GM18870 (cell line): ENCODE measurements at regions not wholly inside any gene's neighbourhood (a gene's known extent, or its start where the extent isn't known, plus 50 kb on each side); places are given as distances from the start of the nearest gene placed in this dataset.
"Not testable (repeated sequence)": the region's sequence is repeated elsewhere in the genome, so short reads cannot be mapped to it uniquely, and the experiment has no call there.

Experiments used
- ATAC-seq: cut with Tn5 transposase; IDR thresholded peaks from one replicate; pipeline ENCODE4 v1.9.1; 2021; ENCODE audit warnings: moderate library complexity; ENCODE audit not compliant: unreplicated experiment

DNA sequence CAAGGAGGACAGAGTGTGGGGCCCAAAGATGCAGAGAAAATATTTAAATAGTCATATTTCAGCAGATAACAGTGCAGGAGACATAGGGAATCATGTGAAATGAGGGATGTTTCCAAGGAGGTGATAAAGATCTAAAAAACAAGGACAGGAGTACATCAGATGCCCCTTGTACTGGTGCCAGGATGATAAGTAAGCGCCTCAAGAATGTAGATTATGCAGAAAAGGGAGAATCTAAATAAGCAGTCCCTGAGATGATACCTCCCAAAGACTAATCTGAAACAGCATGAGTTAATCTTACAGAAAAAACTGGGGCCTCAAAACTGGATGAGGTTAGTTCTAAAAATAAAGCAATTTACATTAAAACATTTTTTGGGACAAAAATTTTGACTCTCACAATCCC is 136.1 kb upstream of the WDFY3 start:
- ATAC-seq = no peak

DNA sequence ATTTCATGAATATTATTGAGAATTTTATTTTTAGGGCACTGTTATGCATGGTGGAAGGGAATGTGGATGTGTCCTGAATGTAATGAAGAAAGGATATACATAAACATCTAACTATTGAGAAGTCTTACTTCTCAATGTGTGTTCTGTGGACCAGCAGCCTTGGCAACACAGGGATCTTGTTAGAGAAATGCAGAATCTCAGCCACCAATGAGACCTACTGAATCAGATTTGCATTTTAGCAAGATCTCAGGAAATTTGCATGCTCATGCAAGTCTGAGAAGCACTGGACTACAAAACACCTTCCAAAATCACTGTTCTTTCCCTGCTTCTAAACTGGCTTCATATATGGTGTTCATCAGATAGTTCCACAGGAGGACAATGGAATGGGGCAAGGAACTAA is 139.7 kb upstream of the WDFY3 start:
- no peak for ATAC-seq

DNA sequence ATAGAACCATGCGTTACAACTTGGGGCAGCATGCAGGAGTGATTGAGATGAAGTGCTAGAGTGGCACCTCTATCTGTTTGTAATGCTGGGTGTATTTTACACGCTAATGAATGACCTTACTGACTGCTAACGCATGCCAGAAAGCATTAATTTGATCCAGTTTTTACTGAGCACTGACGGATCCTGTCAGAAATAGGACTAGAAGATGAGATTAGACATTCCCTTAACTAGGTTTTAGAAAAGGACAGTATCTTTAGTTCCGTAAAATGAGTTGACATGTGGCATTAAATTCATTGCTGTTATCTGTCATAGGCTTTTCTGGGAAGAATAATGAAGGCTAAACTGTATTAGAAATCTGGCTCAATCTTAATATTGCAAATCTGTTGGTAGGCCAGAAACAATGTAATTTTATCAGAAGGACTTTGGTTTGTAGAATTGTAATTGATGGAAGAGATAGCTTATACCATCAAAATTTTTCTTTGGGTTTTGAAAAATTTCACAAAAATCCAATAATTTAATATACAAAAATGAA is 140.4 kb upstream of the WDFY3 start:
- no peak for ATAC-seq

DNA sequence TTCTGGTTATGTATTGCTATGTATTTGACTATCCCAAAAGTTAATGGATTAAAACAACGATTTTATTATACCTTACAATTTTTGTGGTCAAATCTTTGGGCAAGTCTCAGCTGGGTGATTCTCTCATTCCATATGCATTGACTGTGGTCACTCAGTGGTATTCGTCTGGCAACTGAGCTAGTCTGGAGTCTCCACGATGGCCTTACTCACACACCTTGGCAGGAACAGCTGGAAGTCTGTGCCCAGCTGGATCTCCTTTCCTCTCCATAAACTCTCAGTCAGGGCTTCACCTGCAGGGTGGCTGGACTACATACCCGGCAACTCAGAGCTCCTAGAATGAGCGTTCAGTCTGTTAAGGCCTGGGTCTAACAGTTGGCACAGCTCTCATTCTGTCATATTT is 141.1 kb upstream of the WDFY3 start:
- ATAC-seq = no peak

DNA sequence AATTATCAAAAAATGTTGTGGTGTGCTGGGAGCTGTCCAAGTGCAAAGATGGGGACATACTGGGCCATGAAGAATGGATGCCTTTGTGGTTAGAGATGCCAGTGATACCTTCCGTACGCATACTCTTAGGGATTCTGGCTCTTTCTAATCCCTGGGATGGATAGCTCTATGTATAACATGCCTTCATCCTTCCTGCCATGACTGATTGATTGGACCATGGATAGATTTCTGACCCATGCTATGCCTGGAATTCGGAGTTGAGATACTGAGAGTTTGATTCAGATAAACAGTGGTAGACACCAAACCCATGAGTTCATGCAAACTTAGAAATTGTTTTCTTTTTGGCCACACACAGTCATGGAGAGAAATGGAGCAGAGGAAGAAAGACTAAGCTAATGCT is 147.2 kb upstream of the WDFY3 start:
- no peak for ATAC-seq

DNA sequence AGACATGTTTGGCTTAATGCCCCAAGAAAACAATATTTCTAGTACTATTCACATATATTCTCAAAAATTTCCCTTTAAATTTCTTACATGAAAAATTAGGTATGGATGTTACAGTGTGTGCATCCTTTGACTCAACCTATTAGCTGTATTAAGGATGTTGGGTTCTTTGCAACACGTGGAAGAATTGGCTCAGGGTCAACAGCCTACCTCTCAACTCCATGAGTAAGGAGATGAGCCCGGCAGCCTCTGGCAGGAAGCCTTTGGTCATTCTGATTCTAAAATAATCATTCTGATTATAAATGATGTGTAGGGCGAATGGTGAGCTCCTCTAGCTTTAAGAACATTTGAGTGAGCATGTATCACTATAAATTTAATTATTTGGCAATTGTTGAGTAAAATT is 148.0 kb upstream of the WDFY3 start:
- no peak for ATAC-seq

DNA sequence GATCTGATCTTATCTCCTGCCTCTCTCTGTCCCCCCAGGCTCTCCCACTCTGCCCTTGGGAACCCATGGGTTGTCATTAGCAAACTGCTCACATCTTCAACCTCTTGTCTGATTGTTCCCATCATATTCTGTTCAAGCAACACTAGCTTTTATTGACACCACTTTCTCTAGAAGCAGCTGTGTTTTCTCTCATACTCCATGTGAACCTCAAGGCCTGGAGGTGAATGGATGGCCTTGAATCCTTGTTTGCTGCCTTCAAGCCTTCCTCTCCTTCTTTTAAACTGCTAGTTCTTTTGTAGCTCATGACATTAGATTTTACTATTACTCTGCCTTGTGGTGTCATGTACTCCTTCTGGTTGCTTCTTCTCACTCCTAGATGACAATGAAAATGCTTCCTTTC is 149.5 kb upstream of the WDFY3 start:
- ATAC-seq = no peak

DNA sequence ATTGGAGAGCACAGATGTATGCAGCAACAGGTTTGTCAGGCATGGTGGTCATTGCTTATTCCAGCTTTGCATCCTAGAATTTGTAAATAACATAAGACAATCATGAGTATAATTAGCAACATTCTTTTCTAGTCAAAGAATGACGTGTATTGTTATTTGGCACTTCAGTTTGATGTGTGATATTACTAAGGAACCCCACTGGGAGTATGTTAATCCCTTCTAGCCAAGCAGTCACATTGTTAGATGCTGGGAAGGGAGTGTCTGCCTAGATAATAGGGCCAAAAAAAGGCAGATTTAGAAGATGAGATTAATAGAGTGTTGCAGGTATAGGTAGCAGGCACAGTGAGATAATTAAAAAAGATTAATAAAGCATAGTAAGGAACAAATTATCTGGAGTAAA is 159.2 kb upstream of the WDFY3 start:
- ATAC-seq = no peak

DNA sequence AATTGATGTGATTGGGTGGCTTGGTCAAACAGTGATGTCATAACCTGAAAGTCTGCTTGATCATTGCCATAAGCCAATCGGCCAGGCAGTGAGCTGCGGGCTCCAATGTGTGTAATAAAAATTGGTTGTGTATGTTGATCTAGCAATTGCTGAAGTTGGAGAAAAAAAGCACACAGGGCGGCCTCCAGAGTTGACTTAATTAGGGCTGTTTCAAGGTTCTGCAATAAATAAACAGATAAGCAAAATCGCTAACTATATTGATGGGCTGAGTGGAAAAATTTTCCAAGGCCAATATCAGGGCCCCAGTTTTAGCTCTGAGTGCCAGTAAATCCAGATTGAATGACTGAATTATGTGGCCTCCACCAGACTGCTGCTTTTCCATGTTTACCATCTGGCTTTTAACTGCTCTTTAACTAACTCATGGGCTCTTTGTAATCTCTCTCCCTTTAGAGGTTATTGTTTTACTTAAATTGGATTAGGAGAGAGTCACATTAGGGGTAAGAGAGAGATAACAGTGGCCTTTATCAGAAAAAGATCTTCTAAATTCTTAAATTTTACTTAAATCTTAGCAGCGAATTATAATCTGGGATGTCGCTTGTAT is 160.6 kb upstream of the WDFY3 start:
- ATAC-seq = no peak

DNA sequence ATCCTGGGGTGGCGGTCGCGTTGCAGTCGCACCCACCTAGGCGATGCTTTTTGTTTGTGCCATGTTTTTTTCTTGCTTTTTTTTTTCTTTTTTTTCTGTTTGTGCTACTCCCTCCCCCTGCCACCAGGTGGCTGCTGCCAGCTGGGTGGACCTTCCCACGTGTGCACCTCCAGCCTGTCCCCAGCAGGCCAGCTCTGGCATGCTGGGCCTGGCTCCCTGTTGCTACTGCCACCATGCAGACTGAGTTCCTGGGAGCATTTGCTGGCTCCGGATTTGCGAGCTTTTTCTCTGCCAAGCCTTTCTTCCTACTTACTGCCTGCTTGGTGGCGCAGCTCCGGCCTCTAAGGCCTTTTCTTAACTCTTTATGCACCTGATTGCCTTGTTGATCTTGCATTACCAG is 161.2 kb upstream of the WDFY3 start:
- ATAC-seq = peak; percentile 77

DNA sequence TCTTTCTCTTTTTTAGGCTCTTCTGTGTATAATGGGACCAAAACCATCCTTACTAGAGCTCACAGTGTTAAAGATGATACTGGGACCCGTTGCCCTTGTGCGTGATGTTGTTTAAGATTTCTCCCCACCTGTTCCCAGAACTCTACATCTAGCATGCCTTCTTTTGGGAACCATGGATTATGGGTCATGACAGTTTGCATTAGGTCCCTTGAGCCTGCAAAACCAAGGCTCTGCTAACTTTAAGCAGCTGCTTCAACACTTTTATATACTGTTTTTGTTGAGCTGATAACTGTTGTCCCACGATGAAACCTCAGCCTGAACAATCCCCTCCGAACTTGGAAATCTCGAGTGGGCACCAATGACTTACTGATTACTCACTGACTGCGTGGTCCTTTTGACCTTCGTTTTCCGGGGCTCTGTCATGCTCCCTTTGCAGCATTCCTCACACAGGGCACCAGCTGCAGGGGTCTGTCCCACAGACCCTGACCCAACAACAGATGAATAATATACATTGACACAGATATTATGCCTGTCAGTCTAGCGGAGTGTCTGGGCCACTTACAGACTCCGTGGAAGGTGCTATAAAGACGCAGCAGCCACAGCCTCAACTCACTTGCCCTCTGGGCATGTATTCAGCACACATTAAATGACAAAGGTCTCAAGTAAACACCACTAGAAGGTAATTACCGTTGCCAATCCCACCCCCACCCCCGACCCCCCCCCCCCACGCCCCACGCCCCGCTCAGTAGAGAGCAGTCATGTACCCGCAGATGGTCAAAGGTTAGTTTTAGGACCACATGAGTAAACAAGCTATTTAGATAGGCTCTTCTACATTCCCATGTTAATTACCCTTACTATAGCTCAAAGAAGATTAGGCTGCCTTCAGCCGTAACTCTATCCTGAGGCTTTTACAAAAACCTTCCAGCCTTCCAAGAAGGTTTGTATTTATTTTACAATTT is 162.0 kb upstream of the WDFY3 start:
- ATAC-seq = no peak

DNA sequence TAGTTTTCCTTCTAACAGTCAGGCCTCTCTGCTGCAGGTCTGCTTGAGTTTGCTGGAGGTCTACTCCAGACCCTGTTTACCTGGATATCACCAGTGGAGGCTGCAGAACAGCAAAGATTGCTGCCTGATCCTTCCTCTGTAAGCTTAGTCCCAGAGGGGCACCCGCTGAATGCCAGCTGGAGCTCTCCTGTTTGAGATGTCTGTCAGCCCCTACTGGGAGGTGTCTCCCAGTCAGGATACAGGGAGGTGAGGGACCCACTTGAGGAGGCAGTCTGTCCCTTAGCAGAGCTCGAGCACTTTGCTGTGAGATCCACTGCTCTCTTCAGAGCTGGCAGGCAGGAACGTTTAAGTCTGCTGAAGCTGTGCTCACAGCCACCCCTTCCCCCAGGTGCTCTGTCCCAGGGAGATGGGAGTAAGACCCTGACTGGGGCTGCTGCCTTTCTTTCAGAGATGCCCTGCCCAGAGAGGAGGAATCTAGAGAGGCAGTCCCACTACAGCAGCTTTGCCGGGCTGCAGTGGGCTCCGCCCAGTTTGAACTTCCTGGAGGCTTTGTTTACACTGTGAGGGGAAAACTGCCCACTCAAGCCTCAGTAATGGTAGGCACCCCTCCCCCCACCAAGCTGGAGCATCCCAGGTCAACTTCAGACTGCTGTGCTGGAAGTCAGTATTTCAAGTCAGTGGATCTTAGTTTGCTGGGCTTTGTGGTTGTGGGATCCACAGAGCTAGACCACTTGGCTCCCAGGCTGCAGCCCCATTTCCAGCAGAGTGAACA is 163.1 kb upstream of the WDFY3 start:
- ATAC-seq = not testable (repeated sequence)

DNA sequence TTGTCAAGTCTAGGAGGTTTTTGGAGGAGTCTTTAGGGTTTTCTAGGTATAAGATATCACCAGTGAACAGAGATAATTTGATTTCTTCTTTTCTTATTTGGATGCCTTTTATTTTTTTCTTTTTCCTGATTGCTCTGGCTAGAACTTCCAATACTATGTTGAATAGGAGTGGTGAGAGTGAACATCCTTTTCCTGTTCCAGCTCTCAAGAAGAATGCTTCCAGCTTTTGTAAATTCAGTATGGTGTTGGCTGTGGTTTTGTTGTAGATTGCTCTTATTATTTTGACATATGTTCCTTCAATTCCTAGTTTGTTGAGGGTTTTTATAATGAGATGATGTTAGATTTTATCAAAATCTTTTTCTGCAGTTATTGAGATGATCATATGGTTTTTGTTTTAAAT is 165.6 kb upstream of the WDFY3 start:
- ATAC-seq = no peak

DNA sequence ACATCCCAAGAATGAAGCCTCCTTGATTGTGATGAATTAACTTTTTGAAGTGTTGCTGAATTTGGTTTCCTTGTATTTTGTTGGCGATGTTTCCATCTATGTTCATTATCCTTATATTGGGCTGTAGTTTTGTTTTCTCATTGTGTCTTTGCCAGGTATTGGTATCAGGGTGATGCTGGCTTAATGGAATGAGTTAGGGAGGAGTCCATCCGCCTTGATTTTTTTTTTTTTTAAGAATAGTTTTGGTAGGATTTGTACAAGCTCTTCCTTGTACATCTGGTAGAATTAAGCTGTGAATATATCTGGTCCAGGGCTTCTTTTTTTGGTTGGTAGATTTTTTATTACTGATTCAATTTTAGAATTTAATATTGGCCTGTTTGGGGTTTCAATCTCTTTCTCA is 166.1 kb upstream of the WDFY3 start:
- ATAC-seq = no peak

DNA sequence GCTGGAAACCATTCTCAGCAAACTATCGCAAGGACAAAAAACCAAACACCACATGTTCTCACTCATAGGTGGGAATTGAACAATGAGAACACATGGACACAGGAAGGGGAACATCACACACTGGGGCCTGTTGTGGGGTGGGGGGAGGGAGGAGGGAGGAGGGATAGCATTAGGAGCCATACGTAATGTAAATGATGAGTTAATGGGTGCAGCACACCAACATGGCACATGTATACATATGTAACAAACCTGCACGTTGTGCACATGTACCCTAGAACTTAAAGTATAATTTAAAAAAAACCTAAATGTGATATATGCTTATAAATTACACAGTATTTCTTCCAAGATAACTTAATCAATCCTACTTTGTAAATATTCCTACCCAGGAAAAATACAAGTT is 173.3 kb upstream of the WDFY3 start:
- ATAC-seq = not testable (repeated sequence)

DNA sequence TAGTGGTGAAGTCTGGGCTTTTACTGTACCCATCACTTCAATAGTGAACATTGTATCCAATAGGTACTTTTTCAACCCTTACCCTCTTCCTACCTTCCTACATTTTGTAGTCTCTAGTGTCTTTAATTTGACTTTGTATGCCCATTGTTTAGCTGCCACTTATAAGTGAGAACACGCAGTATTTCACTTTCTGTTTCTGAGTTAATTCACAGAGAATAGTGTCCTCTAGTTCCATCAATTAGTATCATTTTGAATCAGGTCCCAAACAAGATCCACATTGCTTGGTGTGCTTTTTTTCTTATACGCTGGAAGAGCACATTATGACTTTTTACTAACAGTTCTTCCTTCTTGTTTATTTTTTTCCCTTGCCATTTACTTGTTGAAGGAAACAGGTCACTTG is 176.0 kb upstream of the WDFY3 start:
- peak; percentile 77 for ATAC-seq

DNA sequence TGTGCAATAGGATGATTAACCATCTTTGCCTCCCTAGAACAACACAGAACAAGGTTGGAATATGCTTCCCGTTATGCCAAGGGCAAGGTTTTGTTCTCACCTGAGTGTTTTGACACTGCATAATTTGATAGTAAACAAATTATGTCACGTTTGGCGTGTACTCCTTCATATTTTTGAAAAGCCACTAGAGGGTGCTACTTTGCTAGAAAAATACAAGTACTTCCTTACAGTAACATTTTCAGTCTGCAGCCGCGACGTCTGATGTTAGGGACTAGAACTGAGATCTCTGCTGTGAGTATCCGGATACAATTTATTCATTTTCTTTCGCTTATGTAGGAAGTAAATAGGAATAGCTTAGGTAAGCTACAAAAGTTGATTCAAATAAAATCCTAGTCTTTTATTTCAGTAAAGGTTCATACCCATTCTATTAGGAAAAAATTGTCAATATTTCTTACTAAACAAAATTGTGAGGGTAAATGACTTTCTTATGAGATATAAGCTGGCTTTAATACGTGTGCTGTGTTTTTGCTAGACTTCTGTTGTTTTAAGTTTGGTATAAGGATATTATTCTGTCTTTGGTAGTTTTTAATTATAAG is 181.1 kb upstream of the WDFY3 start:
- ATAC-seq = peak; percentile 82

DNA sequence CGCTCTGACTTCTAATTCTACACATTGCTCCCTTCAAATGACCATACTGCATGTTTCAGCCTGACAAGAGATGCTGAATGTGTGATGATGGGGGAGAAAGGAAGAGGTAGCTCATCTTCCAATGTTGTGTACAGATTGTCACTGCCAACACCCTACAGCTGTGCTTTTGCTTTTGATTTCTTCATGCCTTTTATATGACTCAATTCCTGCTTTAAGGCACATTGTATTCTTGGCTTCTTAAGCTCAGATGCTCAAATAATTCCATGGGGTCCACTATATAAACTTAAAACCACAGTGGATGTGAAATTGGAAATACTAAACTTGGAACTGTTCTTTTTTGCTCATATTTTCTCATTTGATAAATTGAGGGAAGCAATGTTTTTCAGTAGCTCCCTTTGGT is 183.2 kb upstream of the WDFY3 start:
- ATAC-seq = no peak

DNA sequence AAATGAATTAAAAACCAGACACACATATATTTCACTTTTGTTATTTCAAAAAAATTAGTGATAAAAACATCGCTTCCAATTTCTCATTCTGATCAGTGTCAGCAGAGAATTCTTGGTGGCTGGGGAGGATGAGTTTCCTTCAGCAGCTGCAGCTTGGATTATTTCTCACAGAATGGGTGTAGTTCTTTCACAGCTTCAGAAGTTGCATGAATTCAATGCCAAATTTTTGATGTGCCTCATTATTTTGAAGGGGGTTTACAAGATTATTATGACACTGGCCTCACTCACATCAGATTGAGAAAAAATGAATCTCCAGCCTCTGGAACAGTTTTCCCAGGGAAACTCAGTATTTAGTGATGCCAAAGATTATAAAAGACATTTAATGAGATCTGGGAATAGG is 184.9 kb upstream of the WDFY3 start:
- no peak for ATAC-seq

DNA sequence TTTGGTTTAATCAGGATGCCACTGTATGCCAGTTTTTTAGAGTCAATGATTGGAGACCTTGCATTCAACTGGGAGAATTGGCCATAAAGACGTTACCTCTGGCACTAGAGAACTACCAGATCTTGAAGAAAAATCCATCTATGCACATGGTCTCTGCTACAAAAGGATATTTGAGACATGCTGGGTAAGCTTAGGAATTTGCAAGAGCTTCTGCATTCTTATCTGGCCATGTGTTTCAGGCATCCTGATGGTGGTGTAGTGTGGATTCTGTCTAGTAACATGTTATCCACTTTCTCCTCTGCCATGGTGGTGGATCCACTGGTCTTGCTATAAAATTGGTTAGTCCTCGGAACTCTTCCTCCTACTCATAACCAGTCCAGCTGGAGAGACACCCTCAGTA is 185.3 kb upstream of the WDFY3 start:
- no peak for ATAC-seq

DNA sequence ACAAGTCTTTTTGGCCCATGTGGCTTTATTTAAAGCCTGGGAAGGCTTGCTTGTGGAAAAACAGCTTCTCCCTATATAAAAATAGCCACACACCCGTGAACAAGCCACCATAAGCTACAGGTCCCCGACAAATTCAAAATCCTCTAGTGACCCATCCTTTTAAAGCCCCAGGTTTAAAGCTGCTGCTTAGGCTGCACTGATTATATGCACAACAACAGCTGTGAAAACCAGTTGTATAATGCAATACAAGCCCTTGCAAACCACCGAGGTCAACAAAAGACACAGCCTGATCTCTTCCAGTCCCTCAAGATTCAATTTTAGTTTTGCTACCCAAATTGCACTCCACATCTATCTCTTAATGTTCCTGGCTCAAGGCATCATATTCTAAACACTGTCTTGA is 186.0 kb upstream of the WDFY3 start:
- ATAC-seq = no peak
